ENCODE measurements at regions not wholly inside any gene's neighbourhood (a gene's known extent, or its start where the extent isn't known, plus 50 kb on each side); places are given as distances from the start of the nearest gene placed in this dataset.

GRCh38 chr3:178405531-178405930 lies 130.7 kb upstream of the KCNMB2 start:
- Mint-ChIP-seq H3K4me1 (ENCODE audit: insufficient read depth, unreplicated experiment) (no peaks in the 10 kb centered on the region), H3K4me3 (ENCODE audit: unreplicated experiment) (no peak overlapping the region), H3K27ac (ENCODE audit: low read depth, unreplicated experiment) (no peak overlapping the region), H3K36me3 (ENCODE audit: insufficient read depth, unreplicated experiment) (no peaks in the 10 kb centered on the region), H3K9me3 (ENCODE audit: unreplicated experiment) (no peaks in the 10 kb centered on the region), H3K27me3 (ENCODE audit: insufficient read depth, unreplicated experiment) (no peaks in the 10 kb centered on the region)
- CTCF ChIA-PET = interaction anchor here (0.6 to 1.7 kb wide), 5 partner anchors 11 to 495 kb away, joined by 3 to 5 read pairs (median 4); no protein-coding TSS in a partner anchor
- no TSS peak for BruUV-seq (replicated peaks)
- intact Hi-C loops (cut with micrococcal nuclease) = no loop called here
- no peak for TF ChIP-seq CTCF (IDR thresholded peaks at IDR 0.05; ENCODE audit: unreplicated experiment)
- POLR2A ChIA-PET = interaction anchor here (0.8 kb wide), 1 partner anchor 14 kb away, joined by 3 read pairs; no protein-coding TSS in a partner anchor
- no peak for DNase-seq (ENCODE audit: unreplicated experiment)

GRCh38 chr3:178406206-178406605 lies 130.0 kb upstream of the KCNMB2 start:
- ChIA-PET CTCF (interaction anchor here (0.6 to 1.8 kb wide), 4 partner anchors 21 to 1785 kb away, joined by 3 to 5 read pairs (median 4); no protein-coding TSS in a partner anchor), POLR2A (interaction anchor here (0.6 kb wide), 1 partner anchor 19 kb away, joined by 3 read pairs; no protein-coding TSS in a partner anchor)
- Mint-ChIP-seq H3K27ac (ENCODE audit: low read depth, unreplicated experiment) (no peak overlapping the region), H3K9me3 (ENCODE audit: unreplicated experiment) (no peaks in the 10 kb centered on the region), H3K4me3 (ENCODE audit: unreplicated experiment) (no peak overlapping the region), H3K4me1 (ENCODE audit: insufficient read depth, unreplicated experiment) (no peaks in the 10 kb centered on the region), H3K27me3 (ENCODE audit: insufficient read depth, unreplicated experiment) (no peaks in the 10 kb centered on the region), H3K36me3 (ENCODE audit: insufficient read depth, unreplicated experiment) (no peaks in the 10 kb centered on the region)
- no TSS peak for BruUV-seq (replicated peaks)
- no peak for TF ChIP-seq CTCF (IDR thresholded peaks at IDR 0.05; ENCODE audit: unreplicated experiment)
- intact Hi-C loops (cut with micrococcal nuclease) = no loop called here
- DNase-seq (ENCODE audit: unreplicated experiment) = no peak

- no peak overlapping the region for H3K4me3 Mint-ChIP-seq (ENCODE audit: unreplicated experiment)
- intact Hi-C loops (cut with micrococcal nuclease) = no loop called here
- H3K27ac Mint-ChIP-seq (ENCODE audit: low read depth, unreplicated experiment) = no peak overlapping the region
- no peak for TF ChIP-seq CTCF (IDR thresholded peaks at IDR 0.05; ENCODE audit: unreplicated experiment)
- DNase-seq (ENCODE audit: unreplicated experiment) = no peak
- no peaks in the 10 kb centered on the region for H3K36me3 Mint-ChIP-seq (ENCODE audit: insufficient read depth, unreplicated experiment)
- peaks cover 14% of the 10 kb centered on the region for H3K4me1 Mint-ChIP-seq (ENCODE audit: insufficient read depth, unreplicated experiment)
- no TSS peak for BruUV-seq (replicated peaks)
- H3K9me3 Mint-ChIP-seq (ENCODE audit: unreplicated experiment) = no peaks in the 10 kb centered on the region
- ChIA-PET POLR2A (no interaction called here), CTCF (interaction anchor here (1.0 kb wide), 1 partner anchor 18 kb away, joined by 3 read pairs; no protein-coding TSS in a partner anchor)
- no peaks in the 10 kb centered on the region for H3K27me3 Mint-ChIP-seq (ENCODE audit: insufficient read depth, unreplicated experiment)
These were observed 120.9 kb upstream of the KCNMB2 start for GRCh38 chr3:178415384-178415783.

- H3K36me3 Mint-ChIP-seq (ENCODE audit: insufficient read depth, unreplicated experiment) = no peaks in the 10 kb centered on the region
- CTCF ChIA-PET = interaction anchor here (0.7 kb wide), 1 partner anchor 154 kb away, joined by 3 read pairs; no protein-coding TSS in a partner anchor
- no TSS peak for BruUV-seq (replicated peaks)
- H3K4me3 Mint-ChIP-seq (ENCODE audit: unreplicated experiment) = no peak overlapping the region
- no peaks in the 10 kb centered on the region for H3K27me3 Mint-ChIP-seq (ENCODE audit: insufficient read depth, unreplicated experiment)
- TF ChIP-seq CTCF (IDR thresholded peaks at IDR 0.05; ENCODE audit: unreplicated experiment) = no peak
- POLR2A ChIA-PET = no interaction called here
- peaks cover 14% of the 10 kb centered on the region for H3K4me1 Mint-ChIP-seq (ENCODE audit: insufficient read depth, unreplicated experiment)
- no peak for DNase-seq (ENCODE audit: unreplicated experiment)
- no peak overlapping the region for H3K27ac Mint-ChIP-seq (ENCODE audit: low read depth, unreplicated experiment)
- no peaks in the 10 kb centered on the region for H3K9me3 Mint-ChIP-seq (ENCODE audit: unreplicated experiment)
- intact Hi-C loops (cut with micrococcal nuclease) = no loop called here
These were observed 118.5 kb upstream of the KCNMB2 start for GRCh38 chr3:178417736-178418135.
